A549 (cell line): ENCODE measurements at regions not wholly inside any gene's neighbourhood (a gene's known extent, or its start where the extent isn't known, plus 50 kb on each side); places are given as distances from the start of the nearest gene placed in this dataset.

Experiments used
- BHLHE40 ChIP-seq: IDR thresholded peaks from 2 replicates; pipeline ENCODE4 v1.6.1; 2012; ENCODE audit warnings: low read depth, low read length, inconsistent platforms
- CHD4 ChIP-seq: fragments of 200-600 bp; sonication (generic); IDR thresholded peaks from 2 replicates; pipeline ENCODE4 v1.6.1; 2016; ENCODE audit warnings: antibody characterized with exemption, mild to moderate bottlenecking, borderline replicate concordance
- RAD21 ChIP-seq, 2 experiments: fragments of >200 bp in 1 of 2; sonication (Bioruptor Twin) in 1 of 2; formaldehyde crosslinking in 1 of 2; IDR thresholded peaks in 1 of 2; conservative IDR thresholded peaks in 1 of 2; 2 replicates in 1 of 2; 3 replicates in 1 of 2; pipeline ENCODE4 v1.6.1; 2012 to 2018; ENCODE audit warnings: inconsistent platforms in 1 of 2
- TF ChIP-seq, protein P1 (sequence below): fragments of >200 bp; sonication (Bioruptor Twin); formaldehyde crosslinking; IDR thresholded peaks from 3 replicates; pipeline ENCODE4 v1.5.1; 2016
- TF ChIP-seq, protein P2 (sequence below): IDR thresholded peaks from 2 replicates; pipeline ENCODE4 v1.6.1; 2012; ENCODE audit warnings: low read depth, borderline replicate concordance
- TF ChIP-seq, protein P3 (sequence below): IDR thresholded peaks from 2 replicates; pipeline ENCODE4 v1.6.1; 2012

DNA sequence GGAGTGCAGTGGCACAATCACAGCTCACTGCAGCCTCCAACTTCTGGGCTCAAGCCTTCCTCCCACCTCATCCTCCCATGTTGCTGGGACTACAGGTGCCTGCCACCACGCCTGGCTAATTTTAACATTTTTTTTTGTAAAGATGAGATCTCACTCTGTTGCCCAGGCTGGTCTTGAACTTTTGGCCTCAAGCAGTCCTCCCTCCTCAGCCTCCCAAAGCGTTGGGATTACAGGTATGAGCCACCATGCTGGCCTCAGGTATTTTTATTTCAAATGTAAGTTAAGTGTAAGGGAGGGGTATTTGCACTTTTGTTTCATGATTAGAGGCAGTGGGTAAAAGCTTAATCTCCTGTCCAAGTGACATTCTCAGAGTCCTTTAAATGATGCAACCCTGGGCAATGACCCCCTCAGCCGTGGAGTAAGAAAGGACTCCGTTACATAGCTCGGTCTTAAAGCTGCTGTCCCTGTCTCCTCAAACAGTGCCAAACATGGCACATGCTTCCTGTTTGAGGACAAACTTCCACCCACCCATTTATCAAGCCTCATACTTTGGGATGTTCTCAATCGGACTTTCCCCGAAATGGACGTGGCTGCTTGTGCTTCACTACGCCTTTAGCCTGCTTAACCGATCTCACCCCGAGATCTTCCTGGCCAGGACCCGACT is 296.1 kb downstream of the BAMBI start:
- TF ChIP-seq, protein P1, sequence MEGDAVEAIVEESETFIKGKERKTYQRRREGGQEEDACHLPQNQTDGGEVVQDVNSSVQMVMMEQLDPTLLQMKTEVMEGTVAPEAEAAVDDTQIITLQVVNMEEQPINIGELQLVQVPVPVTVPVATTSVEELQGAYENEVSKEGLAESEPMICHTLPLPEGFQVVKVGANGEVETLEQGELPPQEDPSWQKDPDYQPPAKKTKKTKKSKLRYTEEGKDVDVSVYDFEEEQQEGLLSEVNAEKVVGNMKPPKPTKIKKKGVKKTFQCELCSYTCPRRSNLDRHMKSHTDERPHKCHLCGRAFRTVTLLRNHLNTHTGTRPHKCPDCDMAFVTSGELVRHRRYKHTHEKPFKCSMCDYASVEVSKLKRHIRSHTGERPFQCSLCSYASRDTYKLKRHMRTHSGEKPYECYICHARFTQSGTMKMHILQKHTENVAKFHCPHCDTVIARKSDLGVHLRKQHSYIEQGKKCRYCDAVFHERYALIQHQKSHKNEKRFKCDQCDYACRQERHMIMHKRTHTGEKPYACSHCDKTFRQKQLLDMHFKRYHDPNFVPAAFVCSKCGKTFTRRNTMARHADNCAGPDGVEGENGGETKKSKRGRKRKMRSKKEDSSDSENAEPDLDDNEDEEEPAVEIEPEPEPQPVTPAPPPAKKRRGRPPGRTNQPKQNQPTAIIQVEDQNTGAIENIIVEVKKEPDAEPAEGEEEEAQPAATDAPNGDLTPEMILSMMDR = no peak
- TF ChIP-seq RAD21 (conservative IDR thresholded peaks at IDR 0.05 in 1 of 2, IDR thresholded peaks at IDR 0.05 in 1 of 2) (no peak), BHLHE40 (no peak), CHD4 (no peak)
- TF ChIP-seq, protein P2, sequence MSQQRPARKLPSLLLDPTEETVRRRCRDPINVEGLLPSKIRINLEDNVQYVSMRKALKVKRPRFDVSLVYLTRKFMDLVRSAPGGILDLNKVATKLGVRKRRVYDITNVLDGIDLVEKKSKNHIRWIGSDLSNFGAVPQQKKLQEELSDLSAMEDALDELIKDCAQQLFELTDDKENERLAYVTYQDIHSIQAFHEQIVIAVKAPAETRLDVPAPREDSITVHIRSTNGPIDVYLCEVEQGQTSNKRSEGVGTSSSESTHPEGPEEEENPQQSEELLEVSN = no peak
- TF ChIP-seq, protein P3, sequence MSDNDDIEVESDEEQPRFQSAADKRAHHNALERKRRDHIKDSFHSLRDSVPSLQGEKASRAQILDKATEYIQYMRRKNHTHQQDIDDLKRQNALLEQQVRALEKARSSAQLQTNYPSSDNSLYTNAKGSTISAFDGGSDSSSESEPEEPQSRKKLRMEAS = no peak
